Smooth muscle cell (in vitro differentiated cells): ENCODE measurements at regions not wholly inside any gene's neighbourhood (a gene's known extent, or its start where the extent isn't known, plus 50 kb on each side); places are given as distances from the start of the nearest gene placed in this dataset.

Source experiments
- DNase-seq: peaks from one replicate; lab custom pipeline; 2025; ENCODE audit not compliant: unreplicated experiment; lab: John Stamatoyannopoulos, UW
- H2AFZ ChIP-seq: fragments of 200-600 bp; sonication (generic); 2 replicates; pipeline ENCODE4 v1.6.0; 2016; ENCODE audit warnings: antibody characterized with exemption, low read depth, mild to moderate bottlenecking
- H3F3A ChIP-seq: fragments of 200-600 bp; sonication (generic); 2 replicates; pipeline ENCODE4 v1.6.0; 2017; ENCODE audit warnings: antibody characterized with exemption, low read depth
- H3K27ac ChIP-seq: fragments of 200-600 bp; sonication (generic); 2 replicates; pipeline ENCODE4 v1.5.1; 2016; ENCODE audit warnings: low read depth, mild to moderate bottlenecking
- H3K27me3 ChIP-seq: fragments of 200-600 bp; sonication (generic); 2 replicates; pipeline ENCODE4 v1.6.1; 2016; ENCODE audit warnings: low read depth, mild to moderate bottlenecking
- H3K36me3 ChIP-seq: fragments of 200-600 bp; sonication (generic); 2 replicates; pipeline ENCODE4 v1.5.1; 2016; ENCODE audit warnings: low read depth
- H3K4me1 ChIP-seq: fragments of 200-600 bp; sonication (generic); 2 replicates; pipeline ENCODE4 v1.5.1; 2016; ENCODE audit warnings: low read depth
- H3K4me2 ChIP-seq: fragments of 200-600 bp; sonication (generic); 2 replicates; pipeline ENCODE4 v1.6.0; 2016; ENCODE audit warnings: mild to moderate bottlenecking
- H3K4me3 ChIP-seq: fragments of 200-600 bp; sonication (generic); 2 replicates; pipeline ENCODE4 v1.5.1; 2016; ENCODE audit warnings: mild to moderate bottlenecking
- H3K79me2 ChIP-seq: fragments of 200-600 bp; sonication (generic); 2 replicates; pipeline ENCODE4 v1.6.0; 2016; ENCODE audit warnings: low read depth, mild to moderate bottlenecking
- H3K9ac ChIP-seq: fragments of 200-600 bp; sonication (generic); 2 replicates; pipeline ENCODE4 v1.6.0; 2016; ENCODE audit warnings: low read depth
- H3K9me3 ChIP-seq: fragments of 200-600 bp; sonication (generic); replicated peaks from 2 replicates; pipeline ENCODE4 v1.5.1; 2016; ENCODE audit warnings: low read depth
- H4K20me1 ChIP-seq: fragments of 200-600 bp; sonication (generic); 2 replicates; pipeline ENCODE4 v1.6.0; 2016; ENCODE audit warnings: low read depth
- CTCF ChIP-seq: fragments of 200-600 bp; sonication (generic); IDR thresholded peaks from 2 replicates; pipeline ENCODE4 v1.5.1; 2017; ENCODE audit warnings: borderline replicate concordance, mild to moderate bottlenecking, antibody characterized with exemption; ENCODE audit not compliant: insufficient read depth, poor library complexity, severe bottlenecking
- WGBS: methylation state at CpG from one replicate; pipeline ENCODE4 v1.1.7; 2016; ENCODE audit warnings: low lambda C conversion rate; 5-methylcytosine and 5-hydroxymethylcytosine counted together

- no peak overlapping the region for H3K4me2 ChIP-seq
- H4K20me1 ChIP-seq = no peaks in the 10 kb centered on the region
- H2AFZ ChIP-seq = no peak overlapping the region
- no peaks in the 10 kb centered on the region for H3K9me3 ChIP-seq
- no peak overlapping the region for H3K9ac ChIP-seq
- no peak overlapping the region for H3K27ac ChIP-seq
- TF ChIP-seq CTCF = no peak
- H3K4me1 ChIP-seq = no peaks in the 10 kb centered on the region
- WGBS = 83% methylated on average over 2 of the region's 2 CpGs
- no peak overlapping the region for H3K4me3 ChIP-seq
- no peaks in the 10 kb centered on the region for H3K27me3 ChIP-seq
- H3F3A ChIP-seq = no peaks in the 10 kb centered on the region
- no peak for DNase-seq
- no peaks in the 10 kb centered on the region for H3K79me2 ChIP-seq
- H3K36me3 ChIP-seq = no peaks in the 10 kb centered on the region
Measured at GRCh38 chr10:2427412-2427811, 639.9 kb upstream of the PFKP start.

GRCh38 chr10:2425320-2425719 is 642.0 kb upstream of the PFKP start:
- TF ChIP-seq CTCF = no peak

GRCh38 chr10:2414562-2414961 is 652.8 kb upstream of the PFKP start:
- no peaks in the 10 kb centered on the region for H4K20me1 ChIP-seq
- no peaks in the 10 kb centered on the region for H3K4me1 ChIP-seq
- H3F3A ChIP-seq = no peaks in the 10 kb centered on the region
- TF ChIP-seq CTCF = no peak
- no peak overlapping the region for H3K27ac ChIP-seq
- DNase-seq = no peak
- H2AFZ ChIP-seq = no peak overlapping the region
- H3K4me2 ChIP-seq = no peak overlapping the region
- H3K4me3 ChIP-seq = no peak overlapping the region
- no peaks in the 10 kb centered on the region for H3K9me3 ChIP-seq
- H3K27me3 ChIP-seq = no peaks in the 10 kb centered on the region
- WGBS = 86% methylated on average over 4 of the region's 4 CpGs
- H3K79me2 ChIP-seq = no peaks in the 10 kb centered on the region
- H3K9ac ChIP-seq = no peak overlapping the region
- H3K36me3 ChIP-seq = no peaks in the 10 kb centered on the region

More at GRCh38 chr10:2425320-2425719, 642.0 kb upstream of the PFKP start:
- H2AFZ ChIP-seq = no peak overlapping the region
- H3K9me3 ChIP-seq = no peaks in the 10 kb centered on the region
- no peak for DNase-seq
- H3K27ac ChIP-seq = no peak overlapping the region
- no peaks in the 10 kb centered on the region for H3K36me3 ChIP-seq
- no peak overlapping the region for H3K4me3 ChIP-seq
- H3K79me2 ChIP-seq = no peaks in the 10 kb centered on the region
- H3K4me2 ChIP-seq = no peak overlapping the region
- H4K20me1 ChIP-seq = no peaks in the 10 kb centered on the region
- H3K9ac ChIP-seq = no peak overlapping the region
- WGBS = 90% methylated on average over 3 of the region's 3 CpGs
- H3F3A ChIP-seq = no peaks in the 10 kb centered on the region
- H3K27me3 ChIP-seq = no peaks in the 10 kb centered on the region
- no peaks in the 10 kb centered on the region for H3K4me1 ChIP-seq

- no peaks in the 10 kb centered on the region for H4K20me1 ChIP-seq
- DNase-seq = no peak
- no peaks in the 10 kb centered on the region for H3K79me2 ChIP-seq
- no peak overlapping the region for H2AFZ ChIP-seq
- H3K4me3 ChIP-seq = no peak overlapping the region
- H3K27ac ChIP-seq = no peak overlapping the region
- H3K9ac ChIP-seq = no peak overlapping the region
- no peaks in the 10 kb centered on the region for H3K9me3 ChIP-seq
- no peak overlapping the region for H3K4me2 ChIP-seq
- H3K27me3 ChIP-seq = no peaks in the 10 kb centered on the region
- 95% methylated on average over 8 of the region's 8 CpGs for WGBS
- no peaks in the 10 kb centered on the region for H3F3A ChIP-seq
- no peaks in the 10 kb centered on the region for H3K4me1 ChIP-seq
- TF ChIP-seq CTCF = no peak
- H3K36me3 ChIP-seq = no peaks in the 10 kb centered on the region
Measured at GRCh38 chr10:2414039-2414438, 653.3 kb upstream of the PFKP start.
